ENCODE measurements at regions not wholly inside any gene's neighbourhood (a gene's known extent, or its start where the extent isn't known, plus 50 kb on each side); places are given as distances from the start of the nearest gene placed in this dataset.
"Not testable (repeated sequence)": the region's sequence is repeated elsewhere in the genome, so short reads cannot be mapped to it uniquely, and the experiment has no call there.

DNA sequence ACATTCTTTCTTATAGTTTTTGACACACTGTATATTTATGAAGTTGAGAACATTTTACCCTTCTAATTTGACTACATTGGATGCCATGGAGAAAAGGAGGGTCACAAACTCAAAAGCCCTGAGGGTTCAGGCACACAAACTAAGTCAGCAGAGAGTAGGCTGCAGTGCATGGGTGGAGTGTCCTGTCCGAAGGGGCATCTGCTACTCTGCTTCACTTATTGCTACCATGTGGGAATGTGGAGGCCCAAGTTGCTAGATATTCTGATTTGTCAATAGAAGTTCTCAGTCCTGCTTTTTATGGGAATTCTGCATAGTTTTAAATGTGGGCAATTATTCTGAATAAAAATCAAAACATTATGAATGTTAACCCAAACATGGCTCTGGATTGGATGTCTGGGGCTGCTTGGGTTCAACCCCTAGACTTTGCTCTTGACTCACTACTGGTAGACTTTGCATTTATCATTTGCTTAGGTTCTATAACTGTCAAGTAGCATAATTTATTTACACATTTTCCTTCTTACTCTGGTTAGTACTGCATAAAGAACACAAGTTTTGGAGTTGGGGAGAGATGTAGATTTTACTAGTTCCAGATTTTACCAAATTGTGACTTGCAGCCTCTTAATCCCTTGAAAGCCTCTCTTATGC, 255.1 kb downstream of the SPRY1 start:
- no peak for DNase-seq
- H3K27me3 ChIP-seq, result no peaks in the 10 kb centered on the region
- TF ChIP-seq POLR2A (IDR thresholded peaks at IDR 0.05) (no peak), EP300 (IDR thresholded peaks at IDR 0.05) (no peak), POLR2AphosphoS5 (IDR thresholded peaks at IDR 0.05) (no peak)
- TF ChIP-seq, protein P1, sequence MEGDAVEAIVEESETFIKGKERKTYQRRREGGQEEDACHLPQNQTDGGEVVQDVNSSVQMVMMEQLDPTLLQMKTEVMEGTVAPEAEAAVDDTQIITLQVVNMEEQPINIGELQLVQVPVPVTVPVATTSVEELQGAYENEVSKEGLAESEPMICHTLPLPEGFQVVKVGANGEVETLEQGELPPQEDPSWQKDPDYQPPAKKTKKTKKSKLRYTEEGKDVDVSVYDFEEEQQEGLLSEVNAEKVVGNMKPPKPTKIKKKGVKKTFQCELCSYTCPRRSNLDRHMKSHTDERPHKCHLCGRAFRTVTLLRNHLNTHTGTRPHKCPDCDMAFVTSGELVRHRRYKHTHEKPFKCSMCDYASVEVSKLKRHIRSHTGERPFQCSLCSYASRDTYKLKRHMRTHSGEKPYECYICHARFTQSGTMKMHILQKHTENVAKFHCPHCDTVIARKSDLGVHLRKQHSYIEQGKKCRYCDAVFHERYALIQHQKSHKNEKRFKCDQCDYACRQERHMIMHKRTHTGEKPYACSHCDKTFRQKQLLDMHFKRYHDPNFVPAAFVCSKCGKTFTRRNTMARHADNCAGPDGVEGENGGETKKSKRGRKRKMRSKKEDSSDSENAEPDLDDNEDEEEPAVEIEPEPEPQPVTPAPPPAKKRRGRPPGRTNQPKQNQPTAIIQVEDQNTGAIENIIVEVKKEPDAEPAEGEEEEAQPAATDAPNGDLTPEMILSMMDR (IDR thresholded peaks at IDR 0.05), result no peak
- peaks cover 0 to 13% (median 4%) of the 10 kb centered on the region in 4 donors for H3K4me1 ChIP-seq
- peaks cover 0 to 4% (median 0%) of the 10 kb centered on the region in 4 donors for H3K9me3 ChIP-seq
- H3K36me3 ChIP-seq, result no peaks in the 10 kb centered on the region
- H3K27ac ChIP-seq, result no peak overlapping the region
- ATAC-seq (ENCODE audit: low FRiP score in 2 of 2), result no peak
- WGBS, 2 donors, result 86 to 95% methylated on average over 1 of the region's 1 CpG
- H3K4me3 ChIP-seq, result no peak overlapping the region

- Histone ChIP-seq H3K4me1 (peaks cover 0 to 13% (median 4%) of the 10 kb centered on the region in 4 donors), H3K27me3 (no peaks in the 10 kb centered on the region), H3K4me3 (no peak overlapping the region), H3K9me3 (peaks cover 0 to 4% (median 0%) of the 10 kb centered on the region in 4 donors), H3K36me3 (no peaks in the 10 kb centered on the region), H3K27ac (no peak overlapping the region)
- TF ChIP-seq EP300 (IDR thresholded peaks at IDR 0.05) (no peak), POLR2A (IDR thresholded peaks at IDR 0.05) (no peak), POLR2AphosphoS5 (IDR thresholded peaks at IDR 0.05) (no peak)
- TF ChIP-seq, protein P1 (IDR thresholded peaks at IDR 0.05), result no peak
- ATAC-seq (ENCODE audit: low FRiP score in 2 of 2) (no peak), DNase-seq (no peak)
- WGBS, 2 donors, result 64 to 79% methylated on average over 1 of the region's 1 CpG
Measured at GRCh38 chr4:123652476-123652875, 255.9 kb downstream of the SPRY1 start.

DNA sequence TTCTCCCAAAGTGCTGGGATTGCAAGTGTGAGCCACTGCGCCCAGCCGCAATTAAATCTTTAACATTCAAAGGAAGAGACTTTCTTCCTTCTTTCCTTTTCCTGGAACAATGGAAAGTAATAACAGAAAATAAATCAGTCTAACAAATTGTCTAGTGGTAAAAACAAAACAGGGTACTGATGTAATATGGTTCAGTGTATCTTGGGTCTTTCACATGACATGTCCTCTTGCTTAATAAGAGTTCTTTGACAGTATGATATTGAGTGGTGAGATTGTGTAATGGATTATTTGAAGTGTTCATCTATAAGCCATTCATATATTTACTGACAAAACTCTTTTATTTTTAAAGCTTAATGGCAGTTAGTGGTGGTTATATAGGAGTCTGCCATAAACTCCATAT, 256.6 kb downstream of the SPRY1 start:
- peak in 1 of 4 donors; percentile 28 for TF ChIP-seq EP300 (IDR thresholded peaks at IDR 0.05)
- TF ChIP-seq POLR2A (IDR thresholded peaks at IDR 0.05), result no peak
- ATAC-seq (ENCODE audit: low FRiP score in 2 of 2) (no peak), DNase-seq (no peak)
- Histone ChIP-seq H3K27ac (no peak overlapping the region), H3K9me3 (peaks cover 0 to 4% (median 0%) of the 10 kb centered on the region in 4 donors), H3K4me1 (peaks cover 0 to 13% (median 4%) of the 10 kb centered on the region in 4 donors), H3K36me3 (no peaks in the 10 kb centered on the region), H3K4me3 (no peak overlapping the region), H3K27me3 (no peaks in the 10 kb centered on the region)
- WGBS, 2 donors, result 76 to 88% methylated on average over 2 of the region's 2 CpGs

DNA sequence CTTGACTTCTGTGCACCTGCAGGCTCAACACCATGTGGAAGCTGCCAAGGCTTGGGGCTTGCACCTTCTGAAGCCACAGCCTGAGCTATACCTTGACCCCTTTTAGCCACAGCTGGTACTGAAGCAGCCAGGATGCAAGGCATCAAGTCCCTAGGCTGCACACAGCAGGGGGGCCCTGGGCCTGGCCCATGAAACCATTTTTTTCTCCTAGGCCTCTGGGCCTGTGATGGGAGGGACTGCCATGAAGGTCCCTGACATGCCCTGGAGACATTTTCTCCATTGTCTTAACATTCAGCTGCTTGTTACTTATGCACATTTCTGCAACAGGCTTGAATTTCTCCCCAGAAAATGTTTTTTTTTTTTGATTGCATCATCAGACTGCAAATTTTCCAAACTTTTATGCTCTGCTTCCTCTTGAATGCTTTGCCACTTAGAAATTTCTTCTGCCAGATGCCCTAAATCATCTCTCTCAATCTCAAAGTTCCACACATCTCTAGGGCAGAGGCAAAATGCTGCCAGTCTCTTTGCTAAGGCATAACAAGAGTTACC, 260.2 kb downstream of the SPRY1 start:
- H3K4me3 ChIP-seq; H3K4me1 ChIP-seq; H3K27ac ChIP-seq; H3K36me3 ChIP-seq; H3K27me3 ChIP-seq; ATAC-seq (ENCODE audit: low FRiP score in 2 of 2); DNase-seq; H3K9me3 ChIP-seq: not testable (repeated sequence)

- H3K4me3 ChIP-seq; ATAC-seq (ENCODE audit: low FRiP score in 2 of 2); H3K27me3 ChIP-seq; H3K36me3 ChIP-seq; H3K4me1 ChIP-seq; H3K9me3 ChIP-seq; DNase-seq; H3K27ac ChIP-seq: not testable (repeated sequence)
- 79 to 96% methylated on average over 2 of the region's 2 CpGs for WGBS, 2 donors
Measured at GRCh38 chr4:123657606-123658005, 261.0 kb downstream of the SPRY1 start.

- Histone ChIP-seq H3K27me3 (no peaks in the 10 kb centered on the region), H3K9me3 (peaks cover 0 to 4% (median 0%) of the 10 kb centered on the region in 4 donors), H3K27ac (no peak overlapping the region), H3K4me3 (no peak overlapping the region), H3K36me3 (no peaks in the 10 kb centered on the region), H3K4me1 (no peaks in the 10 kb centered on the region)
- DNase-seq (no peak), ATAC-seq (ENCODE audit: low FRiP score in 2 of 2) (no peak)
- TF ChIP-seq POLR2AphosphoS5 (IDR thresholded peaks at IDR 0.05) (no peak), EP300 (IDR thresholded peaks at IDR 0.05) (no peak), POLR2A (IDR thresholded peaks at IDR 0.05) (no peak)
- TF ChIP-seq, protein P1 (IDR thresholded peaks at IDR 0.05), result no peak
Measured at GRCh38 chr4:123659262-123659661, 262.7 kb downstream of the SPRY1 start.

Measured in upper lobe of left lung (tissue), 6 donors.